ENCODE measurements at regions not wholly inside any gene's neighbourhood (a gene's known extent, or its start where the extent isn't known, plus 50 kb on each side); places are given as distances from the start of the nearest gene placed in this dataset.

DNA sequence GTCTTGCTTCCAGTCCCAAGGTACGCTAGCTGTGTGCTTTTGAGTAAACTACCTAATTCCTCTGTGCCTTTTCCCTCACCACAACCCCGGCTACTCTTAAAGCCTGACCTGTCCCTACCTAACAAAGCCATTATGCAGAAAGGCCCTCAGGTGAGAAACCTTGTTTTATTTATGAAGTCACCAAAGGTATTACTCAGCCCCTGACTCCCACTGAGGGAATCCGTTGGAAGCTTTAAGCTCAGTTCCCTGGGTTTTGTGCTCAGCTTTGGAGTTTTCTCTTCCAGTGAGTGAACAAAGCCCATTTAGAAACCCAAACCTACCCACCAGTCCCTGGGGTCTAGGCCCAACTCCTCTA lies 90.9 kb downstream of the APIP start:
- TF ChIP-seq, protein P1, sequence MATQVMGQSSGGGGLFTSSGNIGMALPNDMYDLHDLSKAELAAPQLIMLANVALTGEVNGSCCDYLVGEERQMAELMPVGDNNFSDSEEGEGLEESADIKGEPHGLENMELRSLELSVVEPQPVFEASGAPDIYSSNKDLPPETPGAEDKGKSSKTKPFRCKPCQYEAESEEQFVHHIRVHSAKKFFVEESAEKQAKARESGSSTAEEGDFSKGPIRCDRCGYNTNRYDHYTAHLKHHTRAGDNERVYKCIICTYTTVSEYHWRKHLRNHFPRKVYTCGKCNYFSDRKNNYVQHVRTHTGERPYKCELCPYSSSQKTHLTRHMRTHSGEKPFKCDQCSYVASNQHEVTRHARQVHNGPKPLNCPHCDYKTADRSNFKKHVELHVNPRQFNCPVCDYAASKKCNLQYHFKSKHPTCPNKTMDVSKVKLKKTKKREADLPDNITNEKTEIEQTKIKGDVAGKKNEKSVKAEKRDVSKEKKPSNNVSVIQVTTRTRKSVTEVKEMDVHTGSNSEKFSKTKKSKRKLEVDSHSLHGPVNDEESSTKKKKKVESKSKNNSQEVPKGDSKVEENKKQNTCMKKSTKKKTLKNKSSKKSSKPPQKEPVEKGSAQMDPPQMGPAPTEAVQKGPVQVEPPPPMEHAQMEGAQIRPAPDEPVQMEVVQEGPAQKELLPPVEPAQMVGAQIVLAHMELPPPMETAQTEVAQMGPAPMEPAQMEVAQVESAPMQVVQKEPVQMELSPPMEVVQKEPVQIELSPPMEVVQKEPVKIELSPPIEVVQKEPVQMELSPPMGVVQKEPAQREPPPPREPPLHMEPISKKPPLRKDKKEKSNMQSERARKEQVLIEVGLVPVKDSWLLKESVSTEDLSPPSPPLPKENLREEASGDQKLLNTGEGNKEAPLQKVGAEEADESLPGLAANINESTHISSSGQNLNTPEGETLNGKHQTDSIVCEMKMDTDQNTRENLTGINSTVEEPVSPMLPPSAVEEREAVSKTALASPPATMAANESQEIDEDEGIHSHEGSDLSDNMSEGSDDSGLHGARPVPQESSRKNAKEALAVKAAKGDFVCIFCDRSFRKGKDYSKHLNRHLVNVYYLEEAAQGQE (IDR thresholded peaks at IDR 0.05; ENCODE audit: insufficient read depth in 1 of 2, low read depth in 2 of 2, low read length in 1 of 2), result no peak
- TF ChIP-seq, protein P2, sequence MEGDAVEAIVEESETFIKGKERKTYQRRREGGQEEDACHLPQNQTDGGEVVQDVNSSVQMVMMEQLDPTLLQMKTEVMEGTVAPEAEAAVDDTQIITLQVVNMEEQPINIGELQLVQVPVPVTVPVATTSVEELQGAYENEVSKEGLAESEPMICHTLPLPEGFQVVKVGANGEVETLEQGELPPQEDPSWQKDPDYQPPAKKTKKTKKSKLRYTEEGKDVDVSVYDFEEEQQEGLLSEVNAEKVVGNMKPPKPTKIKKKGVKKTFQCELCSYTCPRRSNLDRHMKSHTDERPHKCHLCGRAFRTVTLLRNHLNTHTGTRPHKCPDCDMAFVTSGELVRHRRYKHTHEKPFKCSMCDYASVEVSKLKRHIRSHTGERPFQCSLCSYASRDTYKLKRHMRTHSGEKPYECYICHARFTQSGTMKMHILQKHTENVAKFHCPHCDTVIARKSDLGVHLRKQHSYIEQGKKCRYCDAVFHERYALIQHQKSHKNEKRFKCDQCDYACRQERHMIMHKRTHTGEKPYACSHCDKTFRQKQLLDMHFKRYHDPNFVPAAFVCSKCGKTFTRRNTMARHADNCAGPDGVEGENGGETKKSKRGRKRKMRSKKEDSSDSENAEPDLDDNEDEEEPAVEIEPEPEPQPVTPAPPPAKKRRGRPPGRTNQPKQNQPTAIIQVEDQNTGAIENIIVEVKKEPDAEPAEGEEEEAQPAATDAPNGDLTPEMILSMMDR (IDR thresholded peaks at IDR 0.05), result no peak

All from Panc1 (cell line).